Adrenal gland (tissue), 9 donors: ENCODE measurements at regions not wholly inside any gene's neighbourhood (a gene's known extent, or its start where the extent isn't known, plus 50 kb on each side); places are given as distances from the start of the nearest gene placed in this dataset.

Experiments
- DNase-seq, 7 donors: peaks; one replicate each; pipeline ENCODE4 v3.0.0-alpha.2; 2019 to 2020
- H3K27ac ChIP-seq, 5 donors: fragments of 200-600 bp; sonication (generic) in 4 of 5; 1 replicate in 3 of 5; 2 replicates in 2 of 5; pipeline versions ENCODE4 v1.5.1 to v1.8.0; 2016 to 2020; ENCODE audit warnings: mild to moderate bottlenecking in 1 of 5
- H3K27me3 ChIP-seq: fragments of 200-600 bp; 2 replicates; pipeline ENCODE4 v1.8.0; 2021
- H3K36me3 ChIP-seq, 2 donors: fragments of 200-600 bp; replicated peaks in 1 of 2; 1 replicate in 1 of 2; 2 replicates in 1 of 2; pipeline versions ENCODE4 v1.5.1 to v1.8.0; 2018 to 2022
- H3K4me1 ChIP-seq, 2 donors: fragments of 200-600 bp; replicated peaks in 1 of 2; 1 replicate in 1 of 2; 2 replicates in 1 of 2; pipeline versions ENCODE4 v1.5.1 to v1.8.0; 2018 to 2021
- H3K4me3 ChIP-seq, 4 donors: fragments of 200-600 bp; sonication (generic) in 3 of 4; one replicate each; pipeline ENCODE4 v1.5.1; 2016 to 2018
- H3K9me3 ChIP-seq, 3 donors: fragments of 200-600 bp; sonication (generic) in 1 of 3; replicated peaks in 1 of 3; 1 replicate in 2 of 3; 2 replicates in 1 of 3; pipeline versions ENCODE4 v1.5.1 to v1.8.0; 2016 to 2021
- POLR2A ChIP-seq, 2 donors: fragments of 450-650 bp; IDR thresholded peaks; one replicate each; pipeline ENCODE4 v1.6.1; 2017; ENCODE audit warnings: antibody characterized with exemption in 2 of 2, mild to moderate bottlenecking in 2 of 2, moderate library complexity in 1 of 2
- WGBS, 4 donors: extraction: QIAGEN DNeasy Blood & Tissue Kit in 2 of 4; methylation state at CpG; one replicate each; pipeline versions ENCODE4 v1.1.5 to v1.1.7; 2013 to 2017; 5-methylcytosine and 5-hydroxymethylcytosine counted together
- intact Hi-C, 2 donors: fragments of 100-400 bp; cut with DNase I; formaldehyde crosslinking; loops; one replicate each; pipeline versions ENCODE4 v1.14.1 to v1.15.0; 2022 to 2023
- TF ChIP-seq, protein P1 (sequence below), 6 experiments: fragments of 450-650 bp in 4 of 6; fragments of 200-600 bp in 2 of 6; sonication (generic) in 1 of 6; IDR thresholded peaks; 1 replicate in 5 of 6; 2 replicates in 1 of 6; pipeline versions ENCODE4 v1.5.1 to v1.8.0; 2016 to 2021; ENCODE audit warnings: antibody characterized with exemption in 6 of 6, mild to moderate bottlenecking in 2 of 6, moderate library complexity in 1 of 6
- donor health status: healthy with polysubstance abuse.
- donor health status: Bipolar disorder and iron deficiency.
- donor health status: DM: yes; HTN: yes; CAD: no.
- donor health status: DM: no; HTN: no; CAD: no.
- donor health status: DM: no; HTN: no; CAD: no.

DNA sequence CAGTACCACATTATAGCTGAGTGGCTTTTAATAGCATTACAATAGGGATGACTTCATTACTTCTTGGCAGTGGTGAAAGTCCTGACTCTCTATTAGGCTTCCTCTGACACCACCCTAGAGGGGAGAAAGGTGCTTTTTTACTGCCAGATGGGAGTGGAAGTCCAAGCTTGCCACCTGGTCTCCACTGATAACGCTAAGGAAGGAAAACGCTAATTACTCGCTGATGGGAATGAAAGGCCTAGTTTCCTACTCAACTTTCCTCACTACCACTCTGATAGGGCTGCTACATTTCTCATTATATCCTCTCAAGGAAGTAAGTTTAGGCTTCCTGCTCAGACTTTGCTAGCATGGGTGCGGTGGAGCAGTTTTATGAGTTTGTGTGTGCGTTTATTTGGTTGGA lies 62.3 kb upstream of the PAGE3 start:
- Histone ChIP-seq H3K4me1 (no peaks in the 10 kb centered on the region), H3K4me3 (no peak overlapping the region), H3K27ac (no peak overlapping the region), H3K27me3 (peaks cover 13% of the 10 kb centered on the region), H3K36me3 (no peaks in the 10 kb centered on the region), H3K9me3 (no peaks in the 10 kb centered on the region)
- no peak for DNase-seq
- TF ChIP-seq, protein P1, sequence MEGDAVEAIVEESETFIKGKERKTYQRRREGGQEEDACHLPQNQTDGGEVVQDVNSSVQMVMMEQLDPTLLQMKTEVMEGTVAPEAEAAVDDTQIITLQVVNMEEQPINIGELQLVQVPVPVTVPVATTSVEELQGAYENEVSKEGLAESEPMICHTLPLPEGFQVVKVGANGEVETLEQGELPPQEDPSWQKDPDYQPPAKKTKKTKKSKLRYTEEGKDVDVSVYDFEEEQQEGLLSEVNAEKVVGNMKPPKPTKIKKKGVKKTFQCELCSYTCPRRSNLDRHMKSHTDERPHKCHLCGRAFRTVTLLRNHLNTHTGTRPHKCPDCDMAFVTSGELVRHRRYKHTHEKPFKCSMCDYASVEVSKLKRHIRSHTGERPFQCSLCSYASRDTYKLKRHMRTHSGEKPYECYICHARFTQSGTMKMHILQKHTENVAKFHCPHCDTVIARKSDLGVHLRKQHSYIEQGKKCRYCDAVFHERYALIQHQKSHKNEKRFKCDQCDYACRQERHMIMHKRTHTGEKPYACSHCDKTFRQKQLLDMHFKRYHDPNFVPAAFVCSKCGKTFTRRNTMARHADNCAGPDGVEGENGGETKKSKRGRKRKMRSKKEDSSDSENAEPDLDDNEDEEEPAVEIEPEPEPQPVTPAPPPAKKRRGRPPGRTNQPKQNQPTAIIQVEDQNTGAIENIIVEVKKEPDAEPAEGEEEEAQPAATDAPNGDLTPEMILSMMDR (IDR thresholded peaks at IDR 0.05), result no peak
- TF ChIP-seq POLR2A (IDR thresholded peaks at IDR 0.05), result no peak
- intact Hi-C loops, result no loop called here
- WGBS, 4 donors, result 62 to 92% (median 71%) methylated on average over 5 of the region's 5 CpGs

DNA sequence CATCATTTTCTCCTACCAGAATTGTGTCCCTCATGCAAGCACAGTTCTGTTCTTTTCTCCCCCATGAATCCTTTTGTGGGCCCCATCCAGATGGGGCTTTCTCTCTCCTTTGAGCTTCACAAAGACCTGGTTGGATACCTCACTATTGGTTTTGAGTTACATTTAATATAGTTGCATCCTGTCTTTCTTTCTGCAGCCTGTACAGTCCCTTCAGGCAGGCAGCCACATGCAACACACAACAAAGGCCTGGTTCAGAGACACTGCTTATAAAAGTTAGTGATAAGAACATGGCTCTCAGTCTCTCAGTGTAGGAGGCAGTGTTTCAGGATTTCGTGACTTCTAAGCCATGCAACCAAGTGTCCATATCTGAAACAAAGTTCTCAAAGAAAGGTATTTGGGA lies 70.6 kb upstream of the PAGE3 start:
- H3K9me3 ChIP-seq, result no peaks in the 10 kb centered on the region
- no peak for DNase-seq
- no peak overlapping the region for H3K27ac ChIP-seq
- H3K4me3 ChIP-seq, result no peak overlapping the region
- TF ChIP-seq, protein P1 (IDR thresholded peaks at IDR 0.05), result no peak
- no peak for TF ChIP-seq POLR2A (IDR thresholded peaks at IDR 0.05)
- H3K27me3 ChIP-seq, result peaks cover 13% of the 10 kb centered on the region
- 20 to 79% (median 62%) methylated on average over 1 of the region's 1 CpG for WGBS, 4 donors
- H3K36me3 ChIP-seq, result no peaks in the 10 kb centered on the region
- intact Hi-C loops, result loop anchor here in 1 of 2 donors (10.0 kb wide), 1 partner anchor 200 kb away; no protein-coding TSS in a partner anchor
- H3K4me1 ChIP-seq, result no peaks in the 10 kb centered on the region

DNA sequence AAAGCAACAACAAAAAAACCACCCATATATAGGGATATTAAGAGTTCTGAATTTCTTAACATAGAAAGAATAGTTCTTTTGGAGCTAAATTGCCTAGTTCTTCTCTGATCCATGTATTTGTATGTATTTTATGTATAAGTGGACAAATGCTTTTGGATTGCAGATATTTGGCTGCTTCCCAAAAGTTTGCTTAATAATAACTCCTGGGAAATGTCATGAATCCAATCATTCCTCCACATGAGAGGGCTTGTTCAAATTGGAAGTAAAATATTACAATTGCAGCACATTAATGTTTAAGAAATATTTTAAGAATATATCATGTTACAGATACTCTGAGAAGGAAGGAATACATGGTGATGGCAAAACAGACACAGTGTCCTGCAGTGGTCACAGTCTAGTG lies 71.5 kb upstream of the PAGE3 start:
- DNase-seq, result no peak
- TF ChIP-seq POLR2A (IDR thresholded peaks at IDR 0.05), result no peak
- peaks cover 12% of the 10 kb centered on the region for H3K27me3 ChIP-seq
- no peak overlapping the region for H3K27ac ChIP-seq
- no peaks in the 10 kb centered on the region for H3K36me3 ChIP-seq
- intact Hi-C loops, result loop anchor here in 1 of 2 donors (10.0 kb wide), 1 partner anchor 201 kb away; no protein-coding TSS in a partner anchor
- no peaks in the 10 kb centered on the region for H3K9me3 ChIP-seq
- H3K4me3 ChIP-seq, result no peak overlapping the region
- no peaks in the 10 kb centered on the region for H3K4me1 ChIP-seq

DNA sequence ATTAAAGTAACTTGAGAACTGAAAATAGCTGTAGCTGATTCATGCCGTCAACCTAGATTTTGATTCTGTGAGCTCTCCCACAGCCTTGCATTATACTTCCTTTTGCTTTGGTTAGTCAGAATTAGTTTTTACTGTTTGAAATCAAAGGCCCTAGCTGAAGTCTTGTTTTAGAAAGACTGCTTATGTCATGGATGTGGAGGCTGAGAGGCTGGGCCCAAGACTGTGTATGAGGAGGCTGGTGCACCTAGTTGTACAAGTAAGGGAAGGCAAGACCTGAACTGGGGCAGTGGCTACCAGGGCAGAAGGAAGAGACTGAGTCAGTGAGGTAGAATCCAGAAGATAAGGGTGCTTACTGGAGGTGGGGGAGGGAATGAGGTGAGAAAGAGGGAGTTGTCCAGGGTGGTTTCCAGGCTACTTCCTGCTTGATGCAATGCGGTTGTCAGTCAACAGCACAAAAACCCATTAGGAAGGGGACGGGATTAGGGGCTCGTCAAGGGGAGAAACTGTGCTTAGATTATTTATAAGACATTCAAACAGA lies 76.2 kb upstream of the PAGE3 start:
- DNase-seq, result no peak
- 79 to 89% (median 82%) methylated on average over 4 of the region's 4 CpGs for WGBS, 4 donors
- intact Hi-C loops, result loop anchor here in 1 of 2 donors (10.0 kb wide), 1 partner anchor 206 kb away; no protein-coding TSS in a partner anchor
- Histone ChIP-seq H3K4me1 (no peaks in the 10 kb centered on the region), H3K27ac (no peak overlapping the region), H3K4me3 (no peak overlapping the region), H3K27me3 (peaks cover 15% of the 10 kb centered on the region), H3K36me3 (no peaks in the 10 kb centered on the region), H3K9me3 (no peaks in the 10 kb centered on the region)
- TF ChIP-seq POLR2A (IDR thresholded peaks at IDR 0.05), result no peak
- TF ChIP-seq, protein P1 (IDR thresholded peaks at IDR 0.05), result no peak
